ENCODE measurements at regions not wholly inside any gene's neighbourhood (a gene's known extent, or its start where the extent isn't known, plus 50 kb on each side); places are given as distances from the start of the nearest gene placed in this dataset.

GRCh38 chr6:15194453-15194852 lies 51.4 kb upstream of the JARID2 start:
- no peak overlapping the region for H3K4me3 ChIP-seq (ENCODE audit: low read depth, low read length)
- no peaks in the 10 kb centered on the region for H3K36me3 ChIP-seq (ENCODE audit: control insufficient read depth, insufficient read depth, low read length)
- TF ChIP-seq CTCF (IDR thresholded peaks at IDR 0.05; ENCODE audit: insufficient read depth, low read length, poor library complexity, severe bottlenecking) = no peak
- no peak for DNase-seq (ENCODE audit: low read depth)
- no peaks in the 10 kb centered on the region for H3K27me3 ChIP-seq (ENCODE audit: control insufficient read depth, insufficient read depth, low read length)
